SIG-M5 treated with dmso at 0.1 percent for 504 hours (cell line): ENCODE measurements at regions not wholly inside any gene's neighbourhood (a gene's known extent, or its start where the extent isn't known, plus 50 kb on each side); places are given as distances from the start of the nearest gene placed in this dataset.
"Not testable (repeated sequence)": the region's sequence is repeated elsewhere in the genome, so short reads cannot be mapped to it uniquely, and the experiment has no call there.

ENCODE experiments used
- DNase-seq: peaks from one replicate; lab custom pipeline; 2025; ENCODE audit not compliant: unreplicated experiment; lab: John Stamatoyannopoulos, UW

DNA sequence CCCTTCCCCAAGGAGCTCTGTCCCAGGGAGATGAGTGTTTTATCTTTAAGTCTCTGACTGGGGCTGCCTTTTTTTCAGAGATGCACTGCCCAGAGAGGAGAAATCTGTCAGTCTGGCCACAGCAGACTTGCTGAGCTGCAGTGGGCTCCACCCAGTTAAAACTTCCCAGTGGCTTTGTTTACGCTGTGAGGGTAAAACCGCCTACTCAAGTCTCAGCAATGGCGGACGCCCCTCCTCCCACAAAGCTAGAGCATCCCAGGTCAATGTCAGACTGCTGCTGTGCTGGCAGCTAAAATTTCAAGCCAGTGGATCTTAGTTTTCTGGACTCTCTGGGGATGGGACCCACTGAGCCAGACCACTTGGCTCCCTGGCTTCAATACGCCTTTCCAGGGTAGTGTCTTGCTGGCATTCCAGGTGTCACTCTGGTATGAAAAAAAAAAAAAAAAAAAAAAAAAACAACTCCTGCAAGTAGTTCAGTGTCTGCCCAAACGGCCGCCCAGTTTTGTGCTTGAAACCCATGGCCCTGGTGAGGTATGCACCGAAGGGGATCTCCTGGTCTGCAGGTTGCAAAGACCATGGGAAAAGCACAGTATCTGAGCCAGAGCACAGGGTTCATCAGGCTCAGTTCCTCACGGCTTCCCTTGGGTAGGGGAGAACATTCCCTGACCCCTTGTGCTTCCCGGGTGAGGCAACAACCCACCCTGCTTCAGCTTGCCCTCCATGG, 1616.1 kb upstream of the ADGRL3 start:
- no peak for DNase-seq

DNA sequence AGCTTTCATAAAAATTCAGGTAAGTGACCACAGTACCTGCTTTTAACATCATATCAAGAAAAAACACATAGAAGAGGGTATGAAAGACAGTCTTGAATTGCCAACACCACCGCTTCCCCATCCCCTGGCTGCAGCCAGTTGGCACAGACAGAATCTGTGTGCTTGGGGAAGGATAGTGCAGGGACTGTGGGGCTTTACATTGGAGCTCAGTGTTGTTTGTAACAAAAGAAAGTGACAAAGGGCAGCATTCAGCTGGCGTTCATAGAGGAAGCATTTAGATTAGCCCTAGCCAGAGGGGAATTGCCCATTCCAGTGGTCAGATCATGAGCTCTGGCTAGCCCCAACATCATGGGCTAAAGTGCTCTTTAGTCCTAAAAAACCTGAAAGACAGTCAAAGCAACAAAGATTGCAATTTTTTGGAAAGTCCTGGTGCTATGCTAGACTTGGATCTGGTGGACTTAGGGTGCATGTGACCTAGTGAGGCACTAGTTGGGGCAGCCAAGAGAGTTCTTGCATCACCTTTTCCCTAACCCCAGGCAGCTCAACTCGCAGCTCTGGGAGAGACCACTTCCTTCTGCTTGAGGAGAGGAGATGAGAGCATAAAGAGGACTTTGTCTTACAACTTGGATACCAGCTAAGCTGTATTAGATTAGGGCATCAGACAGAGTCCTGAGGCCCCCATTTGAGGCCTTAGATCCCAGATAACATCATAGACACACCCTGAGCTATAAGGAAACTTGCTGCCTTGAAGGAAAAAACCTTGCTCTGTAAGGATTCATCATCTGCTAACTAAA, 1602.4 kb upstream of the ADGRL3 start:
- peak; percentile 3 for DNase-seq

DNA sequence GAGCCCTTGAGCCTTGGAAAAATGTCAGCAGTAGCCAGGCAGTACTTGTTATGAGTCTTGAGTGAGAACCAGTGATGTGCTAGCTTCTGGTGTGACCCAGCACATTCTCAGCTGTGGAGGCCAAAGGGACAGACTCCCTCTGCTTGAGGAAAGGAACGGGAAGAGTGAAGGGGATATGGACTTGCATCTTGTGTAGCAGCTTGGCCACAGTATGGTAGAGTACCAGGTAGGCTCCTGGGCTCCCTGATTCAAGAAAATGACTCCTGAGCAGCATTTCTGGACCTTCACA, 1601.9 kb upstream of the ADGRL3 start:
- no peak for DNase-seq

GRCh38 chr4:59608466-59608865, 1591.7 kb upstream of the ADGRL3 start:
- no peak for DNase-seq

GRCh38 chr4:59612235-59612634, 1587.9 kb upstream of the ADGRL3 start:
- DNase-seq = peak; percentile 32

DNA sequence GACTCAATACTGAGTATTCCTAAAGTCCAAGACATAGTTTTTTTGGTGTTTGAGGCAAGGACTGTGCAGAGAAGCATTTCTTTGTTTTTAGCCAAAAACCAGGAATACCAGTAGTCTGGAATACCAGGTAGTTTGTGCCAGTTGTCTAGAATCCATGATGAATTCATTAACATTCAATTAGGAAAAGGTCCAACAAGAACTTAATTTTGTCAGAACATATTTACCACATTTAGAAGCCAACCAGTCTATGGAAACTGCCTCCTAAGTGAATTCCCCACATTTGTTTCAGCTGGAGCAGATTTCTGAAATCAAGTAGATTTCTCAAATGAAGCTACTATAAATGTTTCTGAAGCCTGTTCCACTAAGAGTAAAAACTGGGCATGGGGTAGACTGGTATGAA, 1584.8 kb upstream of the ADGRL3 start:
- DNase-seq = no peak

DNA sequence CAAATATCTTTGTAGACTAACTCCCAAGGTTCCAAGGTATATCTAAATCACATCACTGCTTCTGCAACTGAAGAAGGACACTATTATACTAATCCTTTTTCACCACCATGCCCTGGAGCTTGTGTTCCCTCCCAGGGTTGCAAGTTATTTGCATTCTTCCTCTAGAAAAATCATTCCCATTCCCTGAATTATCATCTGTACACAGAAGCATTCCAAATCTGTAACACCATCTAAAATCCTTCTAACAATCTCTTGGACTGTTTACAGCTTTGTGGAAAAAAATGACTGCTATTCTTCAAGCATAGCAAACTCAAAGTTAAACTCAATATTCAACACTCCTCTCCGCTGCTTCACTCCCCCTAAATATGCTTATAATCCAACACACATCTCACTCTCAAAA, 1570.8 kb upstream of the ADGRL3 start:
- no peak for DNase-seq

DNA sequence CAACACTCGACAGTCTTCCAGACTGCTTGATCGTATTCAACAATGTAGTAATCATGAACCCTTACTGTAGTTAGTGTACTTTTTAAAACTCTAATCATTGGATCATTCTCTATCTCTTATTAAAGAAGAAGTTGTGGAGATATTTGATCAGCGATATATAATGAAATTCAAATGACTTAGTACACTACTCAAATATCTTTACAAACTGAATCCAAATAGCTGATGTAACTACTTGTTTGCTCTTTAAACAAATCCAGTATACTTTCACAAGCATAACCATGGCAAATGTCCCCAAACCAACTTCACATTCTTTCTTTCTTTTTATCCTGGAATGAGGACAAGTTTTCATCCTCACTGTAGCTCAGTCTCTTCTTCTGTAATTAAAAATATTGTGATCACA, 1569.9 kb upstream of the ADGRL3 start:
- DNase-seq = no peak

- no peak for DNase-seq
Measured at GRCh38 chr4:59630922-59631321, 1569.2 kb upstream of the ADGRL3 start.

DNA sequence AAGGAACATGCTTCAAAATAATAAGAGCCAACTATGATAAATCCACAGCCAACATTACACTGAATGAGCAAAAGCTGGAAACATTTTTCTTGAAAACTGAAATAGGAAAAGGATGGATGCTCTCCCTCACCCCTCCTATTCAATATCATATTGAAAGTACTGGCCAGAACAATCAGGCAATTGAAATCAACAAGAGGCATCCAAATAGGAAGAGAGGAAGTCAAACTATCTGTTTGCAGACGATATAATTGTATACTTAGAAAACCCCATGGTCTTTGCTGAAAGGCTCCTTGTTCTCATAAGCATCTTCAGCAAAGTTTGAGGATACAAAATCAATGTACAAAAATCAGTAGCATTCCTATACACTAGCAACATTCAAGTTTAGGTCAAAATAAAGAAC, 1562.5 kb upstream of the ADGRL3 start:
- DNase-seq = no peak

DNA sequence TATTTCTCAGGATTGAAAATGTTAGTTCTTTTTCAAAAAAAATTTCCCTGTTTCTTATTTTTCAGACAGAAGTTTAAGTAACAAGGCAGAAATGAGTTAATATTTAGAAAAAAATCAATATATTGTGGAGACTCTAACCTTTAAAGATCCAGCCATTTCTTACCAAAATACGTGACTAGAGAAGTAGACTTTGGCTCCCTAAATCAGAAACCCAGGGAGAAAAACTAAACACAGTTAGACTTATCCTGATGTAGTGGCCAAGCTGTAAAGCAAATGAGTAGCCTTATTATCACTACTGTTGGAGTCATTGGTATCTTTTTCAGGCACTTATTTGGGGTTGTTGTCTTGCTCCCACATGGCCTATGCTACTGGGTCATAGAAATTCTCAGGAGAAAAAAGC, 1556.4 kb upstream of the ADGRL3 start:
- DNase-seq = no peak

DNA sequence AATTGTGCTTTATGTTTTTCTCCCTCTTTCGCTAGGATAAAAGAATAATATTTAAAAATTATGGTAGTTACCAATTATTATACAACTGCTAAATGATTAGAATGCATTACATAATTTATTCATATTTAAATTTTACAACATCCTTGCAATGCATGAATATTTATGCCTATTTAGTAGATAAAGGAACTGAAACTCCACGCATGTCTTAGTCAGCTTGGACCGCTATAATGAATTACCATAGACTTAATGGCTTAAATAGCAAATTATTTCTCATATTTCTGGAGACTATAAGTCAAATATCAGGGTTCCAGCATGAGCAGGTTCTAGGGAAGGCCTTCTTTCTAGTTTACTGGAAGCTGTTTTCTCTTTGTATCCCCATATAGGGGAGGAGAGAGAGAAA, 1555.4 kb upstream of the ADGRL3 start:
- no peak for DNase-seq

DNA sequence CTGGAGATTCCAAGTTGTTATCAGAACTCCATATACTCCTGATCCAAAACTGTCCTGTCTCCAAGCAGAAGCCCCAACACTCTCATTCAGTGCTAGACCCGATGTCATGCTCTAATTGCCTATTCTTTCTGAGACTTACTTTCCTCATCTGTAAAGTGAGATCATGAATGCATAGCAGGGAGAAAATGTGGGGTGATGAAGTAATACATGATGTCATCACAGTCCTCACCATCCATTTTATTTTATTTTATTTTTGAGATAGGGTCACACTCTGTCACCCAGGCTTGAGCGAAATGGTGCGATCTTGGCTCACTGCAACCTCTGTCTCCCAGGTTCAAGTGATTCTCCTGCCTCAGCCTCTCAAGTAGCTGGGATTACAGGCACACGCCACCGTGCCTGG, 1554.0 kb upstream of the ADGRL3 start:
- DNase-seq = no peak

DNA sequence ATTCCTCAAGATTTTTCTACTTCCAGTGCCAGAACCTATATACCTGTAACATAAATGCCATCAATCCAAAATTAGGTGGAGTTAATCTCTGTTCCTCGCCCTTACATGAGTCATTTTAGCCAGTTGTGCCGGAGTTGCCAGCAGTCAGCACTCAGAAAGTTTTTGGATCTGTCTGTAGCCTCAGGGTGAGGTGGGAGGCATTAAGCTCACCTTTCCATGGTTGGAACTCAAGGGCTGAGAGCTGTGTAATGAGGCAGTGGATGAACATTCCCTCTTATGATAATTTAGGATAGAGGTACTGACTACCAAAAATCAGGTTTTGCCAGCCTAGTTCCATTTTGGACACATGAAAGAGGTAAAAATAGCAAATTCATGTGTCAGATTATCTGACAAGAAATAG, 1553.1 kb upstream of the ADGRL3 start:
- no peak for DNase-seq

DNA sequence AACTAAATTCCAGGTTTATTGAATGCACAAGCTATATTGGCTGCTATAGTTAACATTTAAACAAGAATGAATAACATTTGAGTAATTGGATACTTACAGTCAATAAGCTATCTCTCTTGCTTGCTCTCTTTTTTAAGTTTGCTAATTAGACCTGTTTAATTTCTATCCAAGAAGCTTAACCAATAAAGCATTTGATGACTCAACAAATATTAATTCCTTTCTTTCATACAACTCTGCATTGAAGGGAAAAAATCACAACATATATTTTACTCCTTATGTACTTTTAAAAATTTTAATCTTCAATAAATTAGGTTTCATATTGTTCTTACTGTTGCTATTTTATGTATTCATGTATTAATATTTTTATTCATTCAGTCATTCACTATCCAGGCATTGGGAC, 1552.6 kb upstream of the ADGRL3 start:
- DNase-seq = no peak

DNA sequence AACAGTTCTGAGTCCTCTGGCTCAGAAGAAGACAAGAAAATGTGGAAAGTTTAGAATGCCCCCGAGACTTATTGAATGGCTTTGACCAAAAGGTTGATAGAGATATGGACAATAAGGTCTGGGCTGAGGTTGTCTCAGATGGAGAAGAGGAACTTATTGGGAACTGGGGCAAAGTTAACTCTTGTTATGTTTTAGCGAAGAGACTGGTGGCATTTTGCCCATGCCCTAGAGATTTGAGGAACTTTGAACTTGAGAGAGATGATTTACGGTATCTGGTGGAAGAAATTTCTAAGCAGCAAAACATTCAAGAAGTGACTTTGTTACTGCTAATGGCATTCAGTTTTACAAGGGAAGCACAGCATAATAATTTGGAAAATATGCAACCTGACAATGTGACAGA, 1549.3 kb upstream of the ADGRL3 start:
- DNase-seq = no peak

GRCh38 chr4:59655996-59656395, 1544.1 kb upstream of the ADGRL3 start:
- DNase-seq = no peak

DNA sequence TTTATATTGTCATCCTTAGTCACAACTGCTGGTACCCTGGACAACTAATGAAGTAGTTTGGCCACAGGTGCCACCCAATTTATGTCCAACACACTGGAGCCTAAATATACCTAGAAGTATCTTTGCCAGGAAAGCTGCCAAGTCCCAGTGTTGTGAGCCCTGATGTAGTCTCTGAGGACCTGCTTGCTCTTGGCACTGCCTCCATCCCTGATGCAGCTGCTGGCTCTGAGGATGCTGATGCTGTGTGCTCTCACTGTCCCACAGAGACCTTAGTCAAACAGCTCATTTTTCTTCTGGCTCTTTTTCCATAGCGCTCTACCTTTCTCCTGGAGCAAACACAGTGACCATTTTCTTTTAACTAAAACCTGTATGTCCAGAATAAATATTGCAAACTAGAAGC, 1535.4 kb upstream of the ADGRL3 start:
- DNase-seq = no peak

DNA sequence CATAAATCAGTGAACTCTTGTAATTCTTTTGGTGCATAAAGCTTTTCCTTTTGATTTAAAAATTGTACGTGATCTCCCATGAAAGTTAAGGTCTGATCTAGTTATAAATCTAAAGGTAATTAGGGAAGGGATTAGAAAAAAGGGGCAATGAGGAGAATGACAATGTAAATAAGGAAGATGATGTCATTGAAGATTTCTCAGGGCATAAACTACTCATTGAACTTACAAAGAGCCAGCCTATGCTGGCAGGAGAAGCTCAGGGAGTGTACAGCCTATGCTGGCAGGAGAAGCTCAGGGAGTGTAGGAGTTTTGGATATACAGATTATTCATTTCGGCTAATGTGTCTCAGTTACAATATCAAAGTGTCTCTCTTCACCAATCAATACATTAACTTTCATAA, 1533.5 kb upstream of the ADGRL3 start:
- DNase-seq = no peak

DNA sequence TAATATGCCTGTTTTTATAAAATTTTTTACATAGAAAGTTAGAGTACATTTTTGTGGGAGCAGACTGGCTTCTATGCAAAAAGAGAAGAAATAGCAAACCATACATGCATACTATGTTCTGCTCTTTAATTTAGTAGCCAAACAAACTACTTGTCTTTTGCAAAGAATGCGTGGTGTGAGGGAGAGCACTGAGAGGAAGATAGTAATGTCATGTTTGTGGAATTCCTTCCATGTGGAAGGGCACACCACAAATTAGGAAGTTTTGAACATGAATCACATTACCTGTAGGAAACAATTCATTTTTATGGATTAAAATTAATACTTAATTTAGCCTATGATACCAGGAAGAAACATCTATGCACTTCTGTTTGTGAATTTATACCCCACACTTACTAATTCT, 1529.1 kb upstream of the ADGRL3 start:
- DNase-seq = no peak

DNA sequence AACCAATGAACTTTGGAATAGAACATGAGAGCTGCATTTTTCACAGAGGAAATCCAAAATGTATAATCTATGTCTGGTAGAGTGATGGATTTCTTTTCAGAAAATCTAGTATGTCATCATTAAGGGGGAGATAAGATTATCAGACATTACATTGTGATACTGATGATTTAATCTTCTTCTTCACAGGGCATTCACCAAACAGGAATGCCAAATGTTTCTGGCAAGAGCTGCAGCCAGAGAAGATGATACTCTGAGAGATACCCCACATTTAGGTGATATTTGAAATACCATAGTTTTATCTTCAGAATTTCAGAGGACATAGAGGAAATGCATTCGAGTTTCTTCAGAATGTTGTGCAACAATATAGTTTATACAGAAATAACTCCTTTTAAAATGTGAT, 1523.7 kb upstream of the ADGRL3 start:
- DNase-seq = no peak

GRCh38 chr4:59676992-59677391, 1523.1 kb upstream of the ADGRL3 start:
- DNase-seq = not testable (repeated sequence)

DNA sequence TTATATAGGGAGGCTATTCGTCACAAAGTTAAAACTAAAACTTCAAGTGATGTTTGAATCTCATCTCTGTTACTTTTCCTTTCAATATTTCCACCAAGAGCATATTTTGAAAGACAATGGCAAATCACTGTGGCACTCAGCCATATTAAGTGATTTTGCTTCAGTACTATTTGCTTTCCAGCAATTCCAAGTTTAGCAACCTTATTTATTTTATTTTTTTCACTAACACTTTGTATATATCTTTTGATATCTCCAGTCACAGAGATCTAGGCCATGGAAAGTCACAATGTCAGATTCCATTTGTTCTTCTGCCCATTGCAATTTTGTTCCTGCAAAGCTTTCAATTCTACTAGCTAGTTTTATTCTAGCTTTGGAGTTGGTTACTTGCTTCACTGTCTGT, 1514.5 kb upstream of the ADGRL3 start:
- no peak for DNase-seq
